OCI-LY1 (cell line): ENCODE measurements at regions not wholly inside any gene's neighbourhood (a gene's known extent, or its start where the extent isn't known, plus 50 kb on each side); places are given as distances from the start of the nearest gene placed in this dataset.

Experiments used
- H2AFZ ChIP-seq: fragments of 200-600 bp; sonication (generic), shearing (Covaris generic); 2 replicates; pipeline ENCODE4 v1.6.0; 2014; ENCODE audit warnings: antibody characterized with exemption, mild to moderate bottlenecking, low read length
- H3F3A ChIP-seq: fragments of 200-600 bp; sonication (generic), shearing (Covaris generic); 2 replicates; pipeline ENCODE4 v1.6.0; 2014; ENCODE audit warnings: mild to moderate bottlenecking, antibody characterized with exemption, low read length, moderate library complexity; ENCODE audit not compliant: insufficient read depth
- H3K27ac ChIP-seq: fragments of 200-600 bp; sonication (generic); 2 replicates; pipeline ENCODE4 v1.5.1; 2014; ENCODE audit warnings: low read length, mixed run types, mild to moderate bottlenecking, low read depth; ENCODE audit not compliant: poor library complexity, severe bottlenecking
- H3K27me3 ChIP-seq: fragments of 200-600 bp; sonication (generic); 2 replicates; pipeline ENCODE4 v1.6.0; 2014; ENCODE audit warnings: antibody characterized with exemption, mild to moderate bottlenecking, low read length, moderate library complexity; ENCODE audit not compliant: insufficient read depth
- H3K36me3 ChIP-seq: fragments of 200-600 bp; sonication (generic); 2 replicates; pipeline ENCODE4 v1.6.1; 2014; ENCODE audit warnings: mild to moderate bottlenecking, antibody characterized with exemption, low read length, moderate library complexity, mixed read lengths; ENCODE audit not compliant: insufficient read depth
- H3K4me1 ChIP-seq: fragments of 200-600 bp; sonication (generic); 2 replicates; pipeline ENCODE4 v1.5.1; 2014; ENCODE audit warnings: mild to moderate bottlenecking, low read length, moderate library complexity; ENCODE audit not compliant: insufficient read depth, severe bottlenecking
- H3K4me2 ChIP-seq: fragments of 200-600 bp; sonication (generic), shearing (Covaris generic); 2 replicates; pipeline ENCODE4 v1.6.1; 2014; ENCODE audit warnings: low read length
- H3K4me3 ChIP-seq: fragments of 200-600 bp; sonication (generic); 2 replicates; pipeline ENCODE4 v1.5.1; 2014; ENCODE audit warnings: low read length, low read depth, mild to moderate bottlenecking, mixed read lengths; ENCODE audit not compliant: poor library complexity, severe bottlenecking
- H3K79me2 ChIP-seq: fragments of 200-600 bp; shearing (Covaris generic); 2 replicates; pipeline ENCODE4 v1.6.1; 2016; ENCODE audit warnings: mixed run types, low read length, mixed read lengths; ENCODE audit not compliant: insufficient read depth
- H3K9ac ChIP-seq: fragments of 200-600 bp; sonication (generic), shearing (Covaris generic); 2 replicates; pipeline ENCODE4 v1.6.1; 2014; ENCODE audit warnings: mild to moderate bottlenecking, low read length, mixed read lengths
- H3K9me2 ChIP-seq: fragments of 200-600 bp; sonication (generic), shearing (Covaris generic); 2 replicates; pipeline ENCODE4 v1.6.1; 2014; ENCODE audit warnings: low read depth, mild to moderate bottlenecking, low read length, mixed read lengths
- H3K9me3 ChIP-seq: fragments of 200-600 bp; shearing (Covaris generic); 2 replicates; pipeline ENCODE4 v1.6.1; 2014; ENCODE audit warnings: low read length, mixed read lengths
- H4K20me1 ChIP-seq: fragments of 200-600 bp; sonication (generic), shearing (Covaris generic); 2 replicates; pipeline ENCODE4 v1.6.0; 2016; ENCODE audit warnings: mild to moderate bottlenecking, low read length; ENCODE audit not compliant: insufficient read depth
- EZH2 ChIP-seq: fragments of 200-600 bp; sonication (generic), shearing (Covaris generic); IDR thresholded peaks from 2 replicates; pipeline ENCODE4 v1.8.0; 2017; ENCODE audit warnings: borderline replicate concordance, mixed run types, mild to moderate bottlenecking, antibody characterized with exemption, low read length, moderate library complexity, mixed read lengths
- TF ChIP-seq, protein P1 (sequence below): fragments of 200-600 bp; sonication (generic), shearing (Covaris generic); IDR thresholded peaks from 2 replicates; pipeline ENCODE4 v1.5.1; 2017; ENCODE audit warnings: mild to moderate bottlenecking, antibody characterized with exemption, low read length, moderate library complexity, mixed read lengths

DNA sequence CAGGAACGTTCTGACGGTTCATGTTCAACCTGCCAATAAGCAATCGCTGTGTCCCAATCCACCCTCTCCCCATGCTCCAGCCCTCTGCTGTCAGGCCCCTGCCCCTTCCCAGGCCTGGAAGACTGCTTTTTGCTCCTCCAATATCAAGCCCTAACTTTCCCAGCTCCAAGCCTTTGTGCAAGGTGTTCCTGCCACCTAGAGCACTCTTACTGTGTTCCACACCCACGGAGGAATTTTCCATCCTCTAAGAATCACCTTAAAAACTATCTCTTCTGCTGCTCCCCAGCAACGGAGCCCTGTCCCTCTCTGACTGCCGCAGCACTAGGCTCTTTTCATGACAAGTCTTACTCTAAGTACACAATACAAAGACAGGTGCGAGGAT lies 657.9 kb downstream of the AJAP1 start:
- no peaks in the 10 kb centered on the region for H3K36me3 ChIP-seq
- no peaks in the 10 kb centered on the region for H3F3A ChIP-seq
- TF ChIP-seq EZH2, result no peak
- TF ChIP-seq, protein P1, sequence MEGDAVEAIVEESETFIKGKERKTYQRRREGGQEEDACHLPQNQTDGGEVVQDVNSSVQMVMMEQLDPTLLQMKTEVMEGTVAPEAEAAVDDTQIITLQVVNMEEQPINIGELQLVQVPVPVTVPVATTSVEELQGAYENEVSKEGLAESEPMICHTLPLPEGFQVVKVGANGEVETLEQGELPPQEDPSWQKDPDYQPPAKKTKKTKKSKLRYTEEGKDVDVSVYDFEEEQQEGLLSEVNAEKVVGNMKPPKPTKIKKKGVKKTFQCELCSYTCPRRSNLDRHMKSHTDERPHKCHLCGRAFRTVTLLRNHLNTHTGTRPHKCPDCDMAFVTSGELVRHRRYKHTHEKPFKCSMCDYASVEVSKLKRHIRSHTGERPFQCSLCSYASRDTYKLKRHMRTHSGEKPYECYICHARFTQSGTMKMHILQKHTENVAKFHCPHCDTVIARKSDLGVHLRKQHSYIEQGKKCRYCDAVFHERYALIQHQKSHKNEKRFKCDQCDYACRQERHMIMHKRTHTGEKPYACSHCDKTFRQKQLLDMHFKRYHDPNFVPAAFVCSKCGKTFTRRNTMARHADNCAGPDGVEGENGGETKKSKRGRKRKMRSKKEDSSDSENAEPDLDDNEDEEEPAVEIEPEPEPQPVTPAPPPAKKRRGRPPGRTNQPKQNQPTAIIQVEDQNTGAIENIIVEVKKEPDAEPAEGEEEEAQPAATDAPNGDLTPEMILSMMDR, result no peak

DNA sequence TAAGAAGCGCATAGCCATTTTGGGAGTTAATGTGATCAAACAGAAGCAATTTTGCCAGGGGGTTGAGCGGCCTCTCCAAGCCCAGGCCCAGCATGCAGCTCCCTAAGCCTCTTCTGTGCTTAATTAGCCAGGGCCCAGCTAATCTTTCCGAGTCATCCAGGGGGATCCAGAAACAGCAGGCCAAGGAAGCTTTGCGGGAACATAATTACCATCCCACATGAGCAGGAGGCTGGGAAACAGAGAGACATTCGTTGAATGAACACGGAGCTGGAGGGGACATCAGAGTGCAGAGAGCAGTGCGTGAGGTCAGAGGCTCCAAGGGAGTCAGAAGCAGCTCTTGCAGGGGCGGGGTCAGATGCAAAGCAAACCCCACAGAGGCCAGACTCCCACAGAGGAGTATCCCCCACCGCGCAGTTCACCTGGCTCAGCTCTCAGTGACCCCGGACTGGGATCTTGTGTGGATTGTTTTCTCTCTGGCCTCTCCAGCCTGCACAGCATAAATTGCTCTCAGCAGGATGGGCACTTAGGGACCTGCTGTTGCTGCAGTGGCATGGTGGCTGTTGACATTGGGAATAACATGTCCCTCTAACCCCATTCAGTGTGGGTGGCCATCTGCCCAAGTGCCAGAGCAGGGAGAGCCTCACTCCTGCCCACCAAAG lies 657.4 kb downstream of the AJAP1 start:
- no peaks in the 10 kb centered on the region for H3K79me2 ChIP-seq

More for the DNA sequence above, 657.9 kb downstream of the AJAP1 start:
- no peak overlapping the region for H3K9ac ChIP-seq
- no peaks in the 10 kb centered on the region for H3K9me3 ChIP-seq
- H2AFZ ChIP-seq, result no peak overlapping the region
- no peaks in the 10 kb centered on the region for H3K27me3 ChIP-seq
- no peak overlapping the region for H3K4me3 ChIP-seq
- H4K20me1 ChIP-seq, result no peaks in the 10 kb centered on the region
- no peaks in the 10 kb centered on the region for H3K79me2 ChIP-seq
- no peaks in the 10 kb centered on the region for H3K9me2 ChIP-seq
- no peak overlapping the region for H3K4me2 ChIP-seq
- H3K4me1 ChIP-seq, result no peaks in the 10 kb centered on the region
- H3K27ac ChIP-seq, result no peak overlapping the region

DNA sequence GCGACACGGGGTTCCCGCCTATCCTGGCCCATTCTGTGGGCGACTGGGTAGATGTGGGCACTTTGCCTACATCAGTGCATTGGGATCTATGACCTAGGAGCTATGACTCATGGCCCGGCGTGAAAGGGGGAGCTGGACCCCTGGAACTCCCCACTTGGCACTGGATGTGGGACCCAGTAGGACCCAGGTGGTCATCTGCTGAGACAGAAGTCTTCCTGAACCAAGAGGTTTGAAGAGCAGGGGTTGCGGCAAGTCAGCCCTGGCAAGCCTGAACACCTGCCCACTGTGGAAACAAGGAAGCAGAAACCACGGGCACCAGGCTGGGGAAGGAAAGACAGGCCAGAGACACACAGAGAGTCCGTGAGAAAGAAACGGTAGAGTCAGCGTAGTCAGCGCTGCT lies 656.7 kb downstream of the AJAP1 start:
- Histone ChIP-seq H3K9ac (no peak overlapping the region), H3F3A (no peaks in the 10 kb centered on the region), H4K20me1 (no peaks in the 10 kb centered on the region), H3K9me3 (no peaks in the 10 kb centered on the region), H3K79me2 (no peaks in the 10 kb centered on the region), H3K9me2 (no peaks in the 10 kb centered on the region), H3K27me3 (no peaks in the 10 kb centered on the region), H3K27ac (no peak overlapping the region), H3K4me2 (no peak overlapping the region), H3K4me3 (no peak overlapping the region), H3K36me3 (no peaks in the 10 kb centered on the region), H3K4me1 (no peaks in the 10 kb centered on the region), H2AFZ (no peak overlapping the region)
- TF ChIP-seq EZH2, result no peak
- TF ChIP-seq, protein P1, result no peak

More for the DNA sequence above, 657.4 kb downstream of the AJAP1 start:
- Histone ChIP-seq H2AFZ (no peak overlapping the region), H3K9me2 (no peaks in the 10 kb centered on the region), H3K9ac (no peak overlapping the region), H3K9me3 (no peaks in the 10 kb centered on the region), H3F3A (no peaks in the 10 kb centered on the region), H3K4me3 (no peak overlapping the region), H3K4me1 (no peaks in the 10 kb centered on the region), H3K27ac (no peak overlapping the region), H3K27me3 (no peaks in the 10 kb centered on the region), H3K4me2 (no peak overlapping the region), H3K36me3 (no peaks in the 10 kb centered on the region), H4K20me1 (no peaks in the 10 kb centered on the region)
- TF ChIP-seq, protein P1, result no peak
- no peak for TF ChIP-seq EZH2
